ENCODE measurements at regions not wholly inside any gene's neighbourhood (a gene's known extent, or its start where the extent isn't known, plus 50 kb on each side); places are given as distances from the start of the nearest gene placed in this dataset.

DNA sequence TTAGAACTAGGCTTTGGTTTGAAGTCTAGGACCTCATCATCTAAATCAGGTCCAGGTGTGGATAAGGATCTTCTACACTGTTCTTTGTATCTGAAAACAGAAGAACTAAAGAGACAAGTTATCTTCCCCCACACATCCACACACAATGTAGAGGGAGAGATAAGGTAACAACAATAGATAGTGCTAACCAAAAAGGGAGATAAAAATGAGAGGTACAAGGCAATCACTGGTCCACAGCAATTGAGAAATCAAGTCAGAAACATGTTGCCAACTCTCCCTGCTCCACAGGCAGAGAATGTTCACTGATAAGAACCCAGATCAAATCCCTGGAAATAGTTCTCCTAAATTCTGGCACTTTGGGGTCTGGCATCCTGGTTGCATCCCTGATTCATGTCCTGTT, 75.8 kb upstream of the LHX8 start:
- H3K27me3 Mint-ChIP-seq (ENCODE audit: low read depth) = no peaks in the 10 kb centered on the region
- TF ChIP-seq, protein P1, sequence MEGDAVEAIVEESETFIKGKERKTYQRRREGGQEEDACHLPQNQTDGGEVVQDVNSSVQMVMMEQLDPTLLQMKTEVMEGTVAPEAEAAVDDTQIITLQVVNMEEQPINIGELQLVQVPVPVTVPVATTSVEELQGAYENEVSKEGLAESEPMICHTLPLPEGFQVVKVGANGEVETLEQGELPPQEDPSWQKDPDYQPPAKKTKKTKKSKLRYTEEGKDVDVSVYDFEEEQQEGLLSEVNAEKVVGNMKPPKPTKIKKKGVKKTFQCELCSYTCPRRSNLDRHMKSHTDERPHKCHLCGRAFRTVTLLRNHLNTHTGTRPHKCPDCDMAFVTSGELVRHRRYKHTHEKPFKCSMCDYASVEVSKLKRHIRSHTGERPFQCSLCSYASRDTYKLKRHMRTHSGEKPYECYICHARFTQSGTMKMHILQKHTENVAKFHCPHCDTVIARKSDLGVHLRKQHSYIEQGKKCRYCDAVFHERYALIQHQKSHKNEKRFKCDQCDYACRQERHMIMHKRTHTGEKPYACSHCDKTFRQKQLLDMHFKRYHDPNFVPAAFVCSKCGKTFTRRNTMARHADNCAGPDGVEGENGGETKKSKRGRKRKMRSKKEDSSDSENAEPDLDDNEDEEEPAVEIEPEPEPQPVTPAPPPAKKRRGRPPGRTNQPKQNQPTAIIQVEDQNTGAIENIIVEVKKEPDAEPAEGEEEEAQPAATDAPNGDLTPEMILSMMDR (conservative IDR thresholded peaks at IDR 0.05) = no peak
- peaks cover 8% of the 10 kb centered on the region for H3K9me3 Mint-ChIP-seq
- no peak overlapping the region for H3K4me3 Mint-ChIP-seq
- no peak for DNase-seq (ENCODE audit: low read depth, low spot score)
- no peak overlapping the region for H3K27ac Mint-ChIP-seq (ENCODE audit: unreplicated experiment)
- no peaks in the 10 kb centered on the region for H3K4me1 Mint-ChIP-seq
- no peaks in the 10 kb centered on the region for H3K36me3 Mint-ChIP-seq (ENCODE audit: low read depth)

DNA sequence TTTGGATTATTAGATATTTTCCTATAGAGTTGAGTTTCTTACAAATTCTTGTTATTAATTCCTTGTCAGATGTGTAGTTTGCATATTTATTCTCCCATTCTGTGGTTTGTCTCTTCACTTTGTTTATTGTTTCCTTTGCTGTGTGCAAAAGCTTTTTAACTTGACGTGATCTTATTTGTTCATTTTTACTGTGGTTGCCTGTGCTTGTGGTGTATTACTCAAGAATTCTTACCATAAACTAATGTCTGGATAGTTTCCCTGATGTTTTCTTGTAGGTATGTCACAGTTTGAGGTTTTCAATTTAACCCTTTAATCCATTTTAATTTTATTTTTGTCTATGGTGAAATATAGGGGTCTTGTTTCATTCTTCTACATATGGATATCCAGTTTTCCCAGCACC, 72.1 kb upstream of the LHX8 start:
- peaks cover 14% of the 10 kb centered on the region for H3K9me3 Mint-ChIP-seq
- no peak overlapping the region for H3K4me3 Mint-ChIP-seq
- no peaks in the 10 kb centered on the region for H3K27me3 Mint-ChIP-seq (ENCODE audit: low read depth)
- TF ChIP-seq, protein P1 (conservative IDR thresholded peaks at IDR 0.05) = no peak
- no peak overlapping the region for H3K27ac Mint-ChIP-seq (ENCODE audit: unreplicated experiment)
- no peak for DNase-seq (ENCODE audit: low read depth, low spot score)
- no peaks in the 10 kb centered on the region for H3K36me3 Mint-ChIP-seq (ENCODE audit: low read depth)
- no peaks in the 10 kb centered on the region for H3K4me1 Mint-ChIP-seq

DNA sequence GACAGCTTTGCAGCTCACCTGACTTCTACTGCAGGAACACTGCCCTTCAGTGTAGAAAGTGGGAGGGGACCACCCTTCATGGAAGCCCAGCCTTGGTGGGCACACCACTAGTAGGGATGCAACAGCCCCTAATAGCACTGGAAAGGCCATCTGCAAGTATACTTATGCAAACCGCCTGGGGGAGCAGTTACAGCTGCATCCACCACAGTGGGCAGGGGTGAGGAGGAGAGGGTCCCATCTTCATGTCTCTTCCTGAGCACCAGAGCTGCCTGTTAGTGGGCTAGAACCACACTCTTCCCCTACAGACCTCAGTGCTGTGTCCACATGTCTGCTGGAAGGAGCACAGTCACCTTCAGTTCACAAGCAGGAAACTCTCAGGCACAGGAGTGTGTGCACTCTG, 66.2 kb upstream of the LHX8 start:
- H3K4me3 Mint-ChIP-seq = no peak overlapping the region
- no peak for DNase-seq (ENCODE audit: low read depth, low spot score)
- peaks cover 8% of the 10 kb centered on the region for H3K9me3 Mint-ChIP-seq
- no peaks in the 10 kb centered on the region for H3K4me1 Mint-ChIP-seq
- H3K27ac Mint-ChIP-seq (ENCODE audit: unreplicated experiment) = no peak overlapping the region
- H3K27me3 Mint-ChIP-seq (ENCODE audit: low read depth) = no peaks in the 10 kb centered on the region
- TF ChIP-seq, protein P1 (conservative IDR thresholded peaks at IDR 0.05) = no peak
- no peaks in the 10 kb centered on the region for H3K36me3 Mint-ChIP-seq (ENCODE audit: low read depth)

DNA sequence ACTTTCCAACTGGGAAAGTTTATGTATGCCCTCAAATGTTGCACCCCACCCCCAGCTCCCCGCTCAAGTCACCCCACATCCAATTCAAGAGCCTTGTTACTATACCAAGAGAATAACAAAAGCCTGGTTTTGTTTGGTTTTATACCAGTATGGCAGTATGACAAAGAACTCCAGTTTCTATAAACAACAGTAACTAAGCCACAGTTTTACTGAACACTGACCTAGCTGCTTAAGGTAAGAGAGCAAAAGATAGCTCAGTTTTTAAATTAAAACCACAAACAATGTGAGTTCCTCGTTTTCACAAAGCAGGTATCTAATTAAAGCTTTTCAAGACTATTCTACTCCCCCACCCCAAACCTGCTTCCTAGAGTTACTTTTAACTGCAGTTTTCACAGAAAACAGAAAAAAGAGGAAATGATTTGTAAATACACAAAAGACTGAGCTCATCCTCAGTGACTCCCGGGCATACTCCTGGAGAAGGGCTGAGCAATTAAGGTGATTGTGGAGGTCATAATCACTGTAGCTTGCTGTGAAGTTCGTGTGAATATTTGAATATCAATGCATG, 59.3 kb upstream of the LHX8 start:
- Mint-ChIP-seq H3K27ac (ENCODE audit: unreplicated experiment) (no peak overlapping the region), H3K9me3 (no peaks in the 10 kb centered on the region), H3K4me1 (peaks cover 18% of the 10 kb centered on the region), H3K36me3 (ENCODE audit: low read depth) (no peaks in the 10 kb centered on the region), H3K4me3 (no peak overlapping the region), H3K27me3 (ENCODE audit: low read depth) (no peaks in the 10 kb centered on the region)
- TF ChIP-seq, protein P1 (conservative IDR thresholded peaks at IDR 0.05) = no peak
- DNase-seq (ENCODE audit: low read depth, low spot score) = no peak

DNA sequence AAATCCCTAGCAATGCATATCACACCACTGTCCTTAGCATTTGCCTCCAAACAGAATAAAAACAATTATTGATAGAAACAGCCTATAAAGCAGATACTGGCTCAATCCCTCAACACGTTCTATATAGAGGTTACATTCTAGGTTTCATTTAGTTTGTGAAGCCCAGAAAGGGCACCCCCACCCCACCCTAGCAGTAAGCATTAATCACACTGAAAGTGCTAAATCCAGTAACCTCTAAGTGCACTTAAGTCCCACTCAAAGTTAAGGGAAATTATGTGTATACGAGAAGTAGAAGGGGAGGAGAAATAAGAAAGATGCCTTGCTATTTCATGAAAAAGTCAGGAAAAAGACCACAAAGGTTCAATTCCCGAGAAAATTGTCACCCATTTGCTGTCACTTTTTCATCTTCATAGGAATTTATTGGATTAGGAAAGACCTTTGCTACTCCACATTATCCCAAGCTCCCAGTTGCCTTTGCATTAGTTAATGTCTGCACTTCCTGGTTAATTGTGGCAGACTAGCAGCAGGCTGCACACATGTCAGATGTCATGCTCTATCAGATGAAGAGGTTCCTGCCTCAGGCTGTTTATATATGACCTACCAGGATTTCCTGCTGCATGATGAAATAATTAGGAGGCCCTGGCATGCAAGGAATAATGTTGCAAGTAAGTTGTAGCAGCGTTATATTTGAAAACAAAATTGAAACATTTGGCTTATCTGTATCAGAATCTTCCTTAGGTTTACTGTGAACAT, 54.5 kb upstream of the LHX8 start:
- Mint-ChIP-seq H3K9me3 (no peaks in the 10 kb centered on the region), H3K27ac (ENCODE audit: unreplicated experiment) (no peak overlapping the region), H3K4me1 (peaks cover 28% of the 10 kb centered on the region), H3K4me3 (no peak overlapping the region), H3K36me3 (ENCODE audit: low read depth) (no peaks in the 10 kb centered on the region), H3K27me3 (ENCODE audit: low read depth) (no peaks in the 10 kb centered on the region)
- TF ChIP-seq, protein P1 (conservative IDR thresholded peaks at IDR 0.05) = no peak
- DNase-seq (ENCODE audit: low read depth, low spot score) = no peak
